GM18861 (cell line): ENCODE measurements at regions not wholly inside any gene's neighbourhood (a gene's known extent, or its start where the extent isn't known, plus 50 kb on each side); places are given as distances from the start of the nearest gene placed in this dataset.
A peak's percentile ranks its signal among the peaks of the same experiment; 100 is the strongest.

ENCODE experiments used
- ATAC-seq: cut with Tn5 transposase; IDR thresholded peaks from one replicate; pipeline ENCODE4 v1.9.1; 2021; ENCODE audit not compliant: unreplicated experiment

- no peak for ATAC-seq
Observed at GRCh38 chr22:25393121-25393805, 171.2 kb upstream of the GRK3 start.

DNA sequence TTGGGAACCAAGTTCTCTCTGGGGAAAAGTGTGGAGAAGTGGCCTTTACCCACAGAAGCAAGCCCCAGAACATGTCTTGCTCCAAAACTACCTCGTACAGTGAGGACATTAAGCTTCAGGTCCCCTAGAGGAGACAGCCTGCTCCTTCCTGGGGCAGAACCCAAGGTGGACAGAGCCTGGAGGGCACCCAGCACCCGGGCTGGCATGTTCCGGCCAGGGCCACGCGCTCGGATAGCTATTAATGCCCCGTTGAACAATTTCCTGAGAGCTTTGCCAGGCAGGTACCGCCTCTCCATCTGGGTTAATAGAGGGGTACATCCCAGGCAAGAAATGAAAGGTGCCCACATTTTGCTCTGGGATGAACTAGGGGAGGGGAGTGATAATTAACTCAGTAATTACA, 169.0 kb upstream of the GRK3 start:
- ATAC-seq: no peak

DNA sequence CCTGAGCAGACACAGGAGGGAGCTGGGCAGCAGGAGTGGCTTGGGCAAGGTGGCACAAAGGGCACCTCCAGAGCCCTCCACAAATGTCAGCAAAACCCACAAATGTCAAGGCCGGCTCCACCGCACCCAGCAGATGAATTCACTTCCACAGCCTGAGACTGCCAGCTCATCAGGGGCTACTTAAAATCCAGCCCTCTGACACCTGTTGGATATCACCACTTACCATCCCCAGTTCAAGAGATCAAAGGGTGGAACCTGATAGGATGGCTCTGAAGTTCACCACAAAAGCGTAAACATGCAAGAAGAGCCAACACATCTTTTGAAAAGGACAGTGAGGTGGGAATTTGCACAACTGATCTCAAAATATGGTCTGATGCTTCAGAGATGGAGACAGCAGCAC, 168.6 kb upstream of the GRK3 start:
- no peak for ATAC-seq

DNA sequence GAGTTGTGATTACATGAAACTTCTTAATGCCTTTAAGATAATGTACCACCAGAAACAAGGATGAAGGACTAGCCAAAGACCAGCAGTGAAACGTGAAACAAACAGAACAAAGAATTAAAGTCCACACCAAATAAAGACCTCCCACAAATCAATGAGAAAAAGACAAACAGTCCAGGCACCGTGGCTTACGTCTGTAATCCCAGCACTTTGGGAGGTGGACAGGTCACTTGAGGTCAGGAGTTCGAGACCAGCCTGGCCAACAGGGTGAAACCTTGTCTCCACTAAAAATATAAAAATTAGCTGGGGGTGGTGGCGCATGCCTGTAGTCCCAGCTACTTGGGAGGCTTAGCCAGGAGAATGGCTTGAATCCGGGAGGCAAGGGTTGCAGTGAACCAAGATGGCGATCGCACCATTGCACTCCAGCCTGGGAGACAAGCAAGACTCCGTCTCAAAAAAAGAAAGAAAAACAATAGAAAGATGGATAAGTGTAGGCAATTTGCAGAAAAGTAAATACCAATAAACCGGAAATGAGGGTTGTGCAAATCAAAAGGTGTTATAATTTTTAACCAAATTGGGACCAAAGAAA, 167.8 kb upstream of the GRK3 start:
- no peak for ATAC-seq

DNA sequence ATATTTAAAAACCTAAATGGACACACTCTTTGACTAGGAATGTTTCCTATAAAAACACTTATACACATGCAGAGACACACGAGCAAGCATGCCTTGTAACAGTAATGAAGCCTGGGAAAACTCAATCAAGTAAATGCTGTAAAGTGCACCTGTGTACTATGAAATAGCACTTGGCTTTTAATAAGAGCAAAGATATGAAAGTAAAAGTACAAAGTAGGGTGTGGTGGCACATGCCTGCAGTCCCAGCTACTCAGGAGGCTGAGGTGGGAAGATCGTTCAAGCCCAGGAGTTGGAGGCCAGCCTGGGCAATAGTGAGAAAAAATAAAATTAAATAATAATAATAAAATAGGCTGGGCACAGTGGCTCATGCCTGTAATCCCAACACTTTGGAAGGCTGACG, 166.9 kb upstream of the GRK3 start:
- no peak for ATAC-seq

DNA sequence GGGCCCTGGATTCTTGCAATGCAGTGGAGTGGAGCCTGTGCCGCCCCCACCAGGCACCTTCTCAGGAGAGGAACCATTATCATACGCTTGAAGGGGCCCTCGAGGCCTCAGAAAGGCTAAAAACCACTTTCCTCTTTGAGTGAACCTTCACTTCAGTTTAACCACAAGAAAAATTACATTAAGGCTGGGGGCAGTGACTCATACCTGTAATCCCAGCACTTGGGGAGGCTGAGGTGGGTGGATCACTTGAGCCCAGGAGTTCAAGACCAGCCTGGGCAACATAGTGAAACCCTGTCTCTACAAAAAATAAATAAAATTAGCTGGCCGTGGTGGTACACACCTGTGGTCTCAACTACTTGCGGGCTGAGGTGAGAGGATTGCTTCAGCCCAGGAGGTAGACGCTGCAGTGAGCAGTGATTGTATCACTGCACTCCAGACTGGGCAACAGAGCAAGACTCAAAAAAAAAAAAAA, 165.8 kb upstream of the GRK3 start:
- ATAC-seq: peak; percentile 57

DNA sequence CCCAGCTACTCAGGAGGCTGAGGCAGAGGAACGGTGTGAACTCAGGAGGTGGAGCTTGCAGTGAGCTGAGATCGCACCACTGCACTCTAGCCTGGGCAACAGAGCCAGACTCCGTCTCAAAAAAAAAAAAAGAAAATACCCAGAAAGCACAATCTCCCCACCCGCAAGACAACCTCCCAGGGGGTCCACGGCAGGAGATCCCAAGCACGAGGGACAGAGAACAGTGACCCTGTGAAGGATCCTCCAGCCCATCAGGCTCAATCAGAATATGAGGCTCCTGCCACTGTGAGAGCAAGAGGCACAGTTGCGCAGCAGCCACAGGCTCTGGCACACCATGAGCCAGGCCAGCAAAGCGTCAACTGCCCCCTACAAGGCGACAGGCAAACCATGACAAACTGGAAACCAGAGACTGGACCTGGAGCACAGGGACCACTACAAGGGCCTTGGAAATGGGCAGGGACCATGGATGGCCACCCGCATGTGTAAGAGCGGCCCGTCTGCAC, 164.8 kb upstream of the GRK3 start:
- ATAC-seq: no peak

DNA sequence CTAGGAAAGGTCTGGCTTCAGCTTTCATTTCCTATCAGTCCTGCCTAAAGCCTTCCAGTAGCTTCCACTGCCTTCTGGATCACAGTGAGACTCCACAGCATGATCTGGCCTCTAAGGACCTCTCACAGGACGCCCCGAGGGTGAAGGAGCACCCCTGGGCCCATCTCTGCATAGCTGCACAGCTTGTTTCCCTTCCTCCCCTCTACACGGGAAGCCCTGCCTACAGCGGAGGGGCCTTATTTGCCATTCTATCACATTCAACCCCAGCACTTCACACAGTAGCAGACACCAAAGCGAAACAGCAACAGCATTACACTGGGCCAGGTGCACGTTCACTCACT, 162.3 kb upstream of the GRK3 start:
- no peak for ATAC-seq

- no peak for ATAC-seq
Observed at GRCh38 chr22:25402501-25403283, 161.8 kb upstream of the GRK3 start.

- ATAC-seq: no peak
Observed at GRCh38 chr22:25403284-25403810, 161.1 kb upstream of the GRK3 start.

DNA sequence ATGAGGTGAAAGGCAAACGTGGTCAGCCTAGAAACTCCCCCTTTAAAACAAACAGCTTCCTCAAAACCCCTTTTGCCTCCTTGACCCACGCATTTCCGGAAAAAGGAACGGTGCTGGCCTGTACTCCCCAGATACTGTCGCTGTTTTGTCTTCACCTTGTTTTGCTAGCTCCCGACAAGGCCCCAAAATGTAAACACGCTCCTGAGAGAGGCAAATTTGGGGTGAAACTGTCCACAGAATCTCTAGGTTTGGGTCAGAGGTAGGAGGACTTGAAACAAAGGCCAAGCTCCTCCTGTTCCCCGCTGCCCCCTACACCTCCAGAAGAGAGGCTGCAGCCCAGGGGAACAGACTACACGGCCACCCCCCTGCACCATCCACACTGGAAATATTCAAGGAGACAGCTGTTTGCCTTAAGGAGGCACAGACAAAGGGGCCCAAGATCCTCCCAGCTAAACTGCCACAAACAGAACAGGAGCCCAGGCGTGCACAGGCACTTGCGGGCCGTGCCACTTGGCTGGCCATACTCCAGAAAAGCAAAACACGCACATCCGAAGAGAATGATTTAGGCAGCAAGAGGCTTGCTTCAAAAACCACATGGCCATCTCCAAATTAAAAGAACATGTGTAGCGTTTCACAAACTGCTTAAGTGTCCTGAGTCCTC, 160.5 kb upstream of the GRK3 start:
- no peak for ATAC-seq

DNA sequence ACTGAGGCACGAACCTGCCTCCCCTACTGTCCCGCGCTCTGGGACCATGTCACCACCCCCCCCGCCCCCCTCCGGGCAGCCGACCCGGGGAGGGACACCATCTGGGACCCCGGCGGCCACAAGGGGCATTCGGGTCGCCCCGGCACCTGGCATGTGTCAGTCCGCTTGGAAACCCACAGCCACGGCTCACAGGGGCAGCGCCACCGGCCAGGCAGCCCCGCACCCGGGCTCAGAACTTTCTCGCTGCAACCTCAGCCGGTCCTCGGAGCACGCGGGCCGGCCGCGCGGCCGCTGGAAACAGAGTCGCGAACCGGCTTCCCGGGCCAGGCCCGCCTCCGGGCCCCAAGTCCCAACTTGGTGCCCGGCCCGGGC, 159.9 kb upstream of the GRK3 start:
- no peak for ATAC-seq

- ATAC-seq: no peak
Observed at GRCh38 chr22:25404928-25405816, 159.3 kb upstream of the GRK3 start.

- ATAC-seq: no peak
Observed at GRCh38 chr22:25405841-25406509, 158.5 kb upstream of the GRK3 start.

DNA sequence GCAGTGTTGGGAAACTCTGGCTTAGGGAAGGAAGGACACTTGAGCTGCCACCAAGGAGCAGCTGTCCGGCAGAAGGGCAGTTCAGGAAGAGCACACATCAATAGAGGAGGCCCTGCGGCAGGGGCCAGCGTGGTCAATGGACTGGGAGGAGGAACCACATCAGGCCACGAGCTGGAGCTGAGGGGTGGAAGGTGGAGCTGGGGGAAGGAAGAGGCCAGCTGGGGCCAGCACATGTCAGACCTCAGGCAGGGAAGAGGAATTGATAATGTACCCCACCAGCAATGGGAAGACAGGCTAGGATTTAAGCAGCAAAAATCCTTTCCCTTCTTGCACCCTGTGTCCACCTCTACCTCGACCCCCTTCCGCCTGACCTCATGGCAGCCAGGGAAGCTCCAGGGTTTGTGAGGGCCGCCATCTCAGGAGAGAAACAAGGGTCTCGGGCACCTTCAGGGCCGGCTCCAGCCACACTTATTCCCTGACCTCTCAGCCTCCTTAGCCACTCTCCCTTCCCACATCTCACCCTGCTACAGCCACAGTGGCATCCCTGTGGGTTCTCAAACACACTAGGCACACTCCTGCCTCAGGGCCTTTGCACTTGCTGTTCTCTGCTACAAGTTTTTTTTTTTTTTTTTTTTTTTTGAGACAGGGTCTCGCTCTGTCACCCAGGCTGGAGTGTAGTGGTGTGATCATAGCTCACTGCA, 157.8 kb upstream of the GRK3 start:
- ATAC-seq: no peak

- ATAC-seq: no peak
Observed at GRCh38 chr22:25407226-25407858, 157.1 kb upstream of the GRK3 start.

GRCh38 chr22:25407859-25408229, 156.6 kb upstream of the GRK3 start:
- no peak for ATAC-seq

- no peak for ATAC-seq
Observed at GRCh38 chr22:25409240-25409639, 155.2 kb upstream of the GRK3 start.

DNA sequence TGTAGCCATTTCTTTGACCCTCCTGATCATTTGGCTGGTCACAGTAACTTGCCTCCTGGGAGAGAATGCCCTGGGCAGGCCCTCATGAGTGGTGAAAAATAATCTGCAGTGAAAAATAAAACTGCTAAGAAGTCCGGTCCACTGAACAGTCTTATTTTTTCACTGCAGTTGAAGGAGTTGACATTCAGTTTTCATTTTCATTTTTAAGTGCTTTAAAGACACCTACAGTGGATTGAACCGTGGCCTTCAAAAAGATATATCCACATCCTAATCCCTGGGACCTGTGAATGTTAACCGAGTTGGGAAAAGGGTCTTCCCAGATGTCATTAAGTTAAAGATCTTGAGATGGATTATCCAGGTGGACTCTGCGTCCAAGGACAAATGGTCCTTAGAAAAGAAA, 153.6 kb upstream of the GRK3 start:
- ATAC-seq: no peak
